ENCODE measurements at regions not wholly inside any gene's neighbourhood (a gene's known extent, or its start where the extent isn't known, plus 50 kb on each side); places are given as distances from the start of the nearest gene placed in this dataset.

DNA sequence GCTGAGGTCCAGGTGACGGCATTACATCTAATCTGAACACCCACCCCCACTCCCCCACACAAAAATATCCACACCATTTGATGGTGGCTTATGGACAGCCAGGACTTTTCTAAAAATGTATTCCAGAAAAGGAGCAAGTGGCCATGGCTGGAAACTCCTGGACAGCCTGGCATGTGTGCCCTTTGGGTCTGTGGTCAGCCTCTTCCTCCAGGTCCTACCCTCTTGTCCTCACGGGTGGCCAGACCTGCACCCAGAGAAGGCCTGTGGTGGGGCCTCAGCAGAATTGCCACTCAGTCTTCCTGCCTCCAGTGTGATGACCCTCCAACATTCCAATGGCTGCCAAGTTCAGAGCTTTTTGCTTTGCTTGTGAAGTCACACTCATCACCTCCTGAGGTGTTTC lies 600.6 kb downstream of the AJAP1 start:
- Histone ChIP-seq H3K36me3 (ENCODE audit: control insufficient read depth in 4 of 4, insufficient read depth in 3 of 4, low read depth in 1 of 4, low read length in 3 of 4) (no peaks in the 10 kb centered on the region), H3K4me1 (ENCODE audit: control insufficient read depth in 4 of 4, insufficient read depth in 4 of 4, low read length in 3 of 4) (no peaks in the 10 kb centered on the region), H3K27me3 (ENCODE audit: control insufficient read depth in 4 of 4, insufficient read depth in 4 of 4, low read length in 3 of 4) (no peaks in the 10 kb centered on the region), H3K27ac (ENCODE audit: low read depth in 1 of 2, low read length in 2 of 2) (no peak overlapping the region), H3K9me3 (ENCODE audit: control insufficient read depth in 4 of 4, low read length in 3 of 4) (peaks cover 2 to 6% (median 3%) of the 10 kb centered on the region in 4 donors), H3K4me3 (ENCODE audit: low read depth in 1 of 3, low read length in 3 of 3) (no peak overlapping the region), H3K9ac (ENCODE audit: low read depth in 1 of 2, low read length in 2 of 2) (no peak overlapping the region)
- no peak for DNase-seq (ENCODE audit: low spot score)
- TF ChIP-seq FOXA1 (IDR thresholded peaks at IDR 0.05), result no peak
- TF ChIP-seq SP1 (IDR thresholded peaks at IDR 0.05), result no peak
- TF ChIP-seq, protein P1, sequence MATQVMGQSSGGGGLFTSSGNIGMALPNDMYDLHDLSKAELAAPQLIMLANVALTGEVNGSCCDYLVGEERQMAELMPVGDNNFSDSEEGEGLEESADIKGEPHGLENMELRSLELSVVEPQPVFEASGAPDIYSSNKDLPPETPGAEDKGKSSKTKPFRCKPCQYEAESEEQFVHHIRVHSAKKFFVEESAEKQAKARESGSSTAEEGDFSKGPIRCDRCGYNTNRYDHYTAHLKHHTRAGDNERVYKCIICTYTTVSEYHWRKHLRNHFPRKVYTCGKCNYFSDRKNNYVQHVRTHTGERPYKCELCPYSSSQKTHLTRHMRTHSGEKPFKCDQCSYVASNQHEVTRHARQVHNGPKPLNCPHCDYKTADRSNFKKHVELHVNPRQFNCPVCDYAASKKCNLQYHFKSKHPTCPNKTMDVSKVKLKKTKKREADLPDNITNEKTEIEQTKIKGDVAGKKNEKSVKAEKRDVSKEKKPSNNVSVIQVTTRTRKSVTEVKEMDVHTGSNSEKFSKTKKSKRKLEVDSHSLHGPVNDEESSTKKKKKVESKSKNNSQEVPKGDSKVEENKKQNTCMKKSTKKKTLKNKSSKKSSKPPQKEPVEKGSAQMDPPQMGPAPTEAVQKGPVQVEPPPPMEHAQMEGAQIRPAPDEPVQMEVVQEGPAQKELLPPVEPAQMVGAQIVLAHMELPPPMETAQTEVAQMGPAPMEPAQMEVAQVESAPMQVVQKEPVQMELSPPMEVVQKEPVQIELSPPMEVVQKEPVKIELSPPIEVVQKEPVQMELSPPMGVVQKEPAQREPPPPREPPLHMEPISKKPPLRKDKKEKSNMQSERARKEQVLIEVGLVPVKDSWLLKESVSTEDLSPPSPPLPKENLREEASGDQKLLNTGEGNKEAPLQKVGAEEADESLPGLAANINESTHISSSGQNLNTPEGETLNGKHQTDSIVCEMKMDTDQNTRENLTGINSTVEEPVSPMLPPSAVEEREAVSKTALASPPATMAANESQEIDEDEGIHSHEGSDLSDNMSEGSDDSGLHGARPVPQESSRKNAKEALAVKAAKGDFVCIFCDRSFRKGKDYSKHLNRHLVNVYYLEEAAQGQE (IDR thresholded peaks at IDR 0.05), result no peak
- WGBS, result 81% methylated on average over 2 of the region's 2 CpGs

DNA sequence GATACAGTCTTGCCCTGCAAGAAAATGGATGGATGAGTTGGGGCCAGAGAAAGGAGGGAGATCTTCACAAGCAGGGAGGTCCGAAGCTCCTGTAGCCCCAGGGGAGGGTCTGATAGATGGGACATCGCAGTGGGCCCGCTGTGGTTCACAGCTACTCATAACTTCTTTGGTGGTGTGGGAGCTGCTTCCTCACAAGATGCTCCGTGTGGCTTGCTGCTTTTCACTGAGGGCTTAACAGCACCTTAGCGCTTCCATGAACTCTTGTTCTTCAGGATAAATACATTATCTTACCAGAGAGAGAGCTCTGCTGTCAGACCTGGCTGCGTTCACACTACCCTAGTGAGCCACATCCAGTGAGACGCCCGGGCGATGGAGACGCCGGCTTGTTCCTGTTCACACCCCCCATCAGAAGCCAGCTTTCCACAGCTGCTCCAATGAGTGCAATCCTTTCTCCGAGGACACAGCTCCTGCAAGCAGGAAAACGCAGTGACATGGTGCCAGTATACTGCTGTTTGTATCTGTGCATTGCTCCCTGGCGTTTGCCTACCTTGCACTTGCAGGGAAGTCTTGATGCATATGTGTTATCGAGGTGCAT lies 599.8 kb downstream of the AJAP1 start:
- no peak for DNase-seq (ENCODE audit: low spot score)
- TF ChIP-seq FOXA2 (IDR thresholded peaks at IDR 0.05), result no peak
- TF ChIP-seq, protein P1 (IDR thresholded peaks at IDR 0.05), result no peak
- no peak for TF ChIP-seq RAD21 (IDR thresholded peaks at IDR 0.05)
- no peak for TF ChIP-seq EGR1 (IDR thresholded peaks at IDR 0.05; ENCODE audit: low read depth in 2 of 2)
- TF ChIP-seq, protein P2, sequence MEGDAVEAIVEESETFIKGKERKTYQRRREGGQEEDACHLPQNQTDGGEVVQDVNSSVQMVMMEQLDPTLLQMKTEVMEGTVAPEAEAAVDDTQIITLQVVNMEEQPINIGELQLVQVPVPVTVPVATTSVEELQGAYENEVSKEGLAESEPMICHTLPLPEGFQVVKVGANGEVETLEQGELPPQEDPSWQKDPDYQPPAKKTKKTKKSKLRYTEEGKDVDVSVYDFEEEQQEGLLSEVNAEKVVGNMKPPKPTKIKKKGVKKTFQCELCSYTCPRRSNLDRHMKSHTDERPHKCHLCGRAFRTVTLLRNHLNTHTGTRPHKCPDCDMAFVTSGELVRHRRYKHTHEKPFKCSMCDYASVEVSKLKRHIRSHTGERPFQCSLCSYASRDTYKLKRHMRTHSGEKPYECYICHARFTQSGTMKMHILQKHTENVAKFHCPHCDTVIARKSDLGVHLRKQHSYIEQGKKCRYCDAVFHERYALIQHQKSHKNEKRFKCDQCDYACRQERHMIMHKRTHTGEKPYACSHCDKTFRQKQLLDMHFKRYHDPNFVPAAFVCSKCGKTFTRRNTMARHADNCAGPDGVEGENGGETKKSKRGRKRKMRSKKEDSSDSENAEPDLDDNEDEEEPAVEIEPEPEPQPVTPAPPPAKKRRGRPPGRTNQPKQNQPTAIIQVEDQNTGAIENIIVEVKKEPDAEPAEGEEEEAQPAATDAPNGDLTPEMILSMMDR (IDR thresholded peaks at IDR 0.05; ENCODE audit: low read depth, low read length, missing input control), result no peak
- TF ChIP-seq, protein P3, sequence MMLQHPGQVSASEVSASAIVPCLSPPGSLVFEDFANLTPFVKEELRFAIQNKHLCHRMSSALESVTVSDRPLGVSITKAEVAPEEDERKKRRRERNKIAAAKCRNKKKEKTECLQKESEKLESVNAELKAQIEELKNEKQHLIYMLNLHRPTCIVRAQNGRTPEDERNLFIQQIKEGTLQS (IDR thresholded peaks at IDR 0.05), result no peak
- TF ChIP-seq JUND (IDR thresholded peaks at IDR 0.05), result no peak
- TF ChIP-seq RXRA (IDR thresholded peaks at IDR 0.05), result no peak
- TF ChIP-seq, protein P4, sequence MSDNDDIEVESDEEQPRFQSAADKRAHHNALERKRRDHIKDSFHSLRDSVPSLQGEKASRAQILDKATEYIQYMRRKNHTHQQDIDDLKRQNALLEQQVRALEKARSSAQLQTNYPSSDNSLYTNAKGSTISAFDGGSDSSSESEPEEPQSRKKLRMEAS (IDR thresholded peaks at IDR 0.05), result no peak
- TF ChIP-seq SP1 (IDR thresholded peaks at IDR 0.05), result no peak
- H3K9ac ChIP-seq (ENCODE audit: low read depth in 1 of 2, low read length in 2 of 2), result no peak overlapping the region
- H3K36me3 ChIP-seq (ENCODE audit: control insufficient read depth in 4 of 4, insufficient read depth in 3 of 4, low read depth in 1 of 4, low read length in 3 of 4), result no peaks in the 10 kb centered on the region
- H3K27me3 ChIP-seq (ENCODE audit: control insufficient read depth in 4 of 4, insufficient read depth in 4 of 4, low read length in 3 of 4), result no peaks in the 10 kb centered on the region
- H3K4me1 ChIP-seq (ENCODE audit: control insufficient read depth in 4 of 4, insufficient read depth in 4 of 4, low read length in 3 of 4), result no peaks in the 10 kb centered on the region
- 80% methylated on average over 15 of the region's 15 CpGs for WGBS
- no peak overlapping the region for H3K27ac ChIP-seq (ENCODE audit: low read depth in 1 of 2, low read length in 2 of 2)
- H3K4me3 ChIP-seq (ENCODE audit: low read depth in 1 of 3, low read length in 3 of 3), result no peak overlapping the region
- H3K9me3 ChIP-seq (ENCODE audit: control insufficient read depth in 4 of 4, low read length in 3 of 4), result peaks cover 0 to 6% (median 1%) of the 10 kb centered on the region in 4 donors
